ENCODE measurements at regions not wholly inside any gene's neighbourhood (a gene's known extent, or its start where the extent isn't known, plus 50 kb on each side); places are given as distances from the start of the nearest gene placed in this dataset.

GRCh38 chr3:64873400-64873799, 185.6 kb upstream of the ADAMTS9 start (continued):
- TF ChIP-seq REST (IDR thresholded peaks at IDR 0.05; ENCODE audit: low read depth) = no peak

GRCh38 chr3:64872345-64872744, 184.5 kb upstream of the ADAMTS9 start:
- Histone ChIP-seq H3K27me3 (ENCODE audit: insufficient read depth, low read length) (0 out of 2 replicates have a peak, but pooled peaks cover 7% of the 10 kb centered on the region), H3K4me1 (ENCODE audit: control insufficient read depth in 1 of 2, insufficient read depth in 2 of 2, low read length in 2 of 2) (no peaks in the 10 kb centered on the region), H3K9me2 (ENCODE audit: insufficient read depth) (no peaks in the 10 kb centered on the region), H3K27ac (ENCODE audit: low read depth, low read length) (no peak overlapping the region), H3K4me2 (ENCODE audit: low read length) (no peak overlapping the region), H2AFZ (ENCODE audit: low read depth, low read length, poor library complexity, severe bottlenecking) (no peak overlapping the region), H4K20me1 (ENCODE audit: insufficient read depth) (no peaks in the 10 kb centered on the region), H3K36me3 (ENCODE audit: control insufficient read depth in 1 of 2, insufficient read depth in 2 of 2, low read length in 2 of 2) (no peaks in the 10 kb centered on the region), H3K79me2 (ENCODE audit: insufficient read depth, low read length) (no peaks in the 10 kb centered on the region), H3K9me3 (ENCODE audit: control insufficient read depth in 1 of 2, insufficient read depth in 1 of 2, low read depth in 1 of 2, low read length in 2 of 2) (no peaks in the 10 kb centered on the region), H3K4me3 (replicated peaks in 1 of 2; ENCODE audit: low read depth in 1 of 2, low read length in 2 of 2) (no peak overlapping the region), H3K9ac (ENCODE audit: low read length) (no peak overlapping the region)
- POLR2A ChIA-PET = no interaction called here
- intact Hi-C loops (cut with micrococcal nuclease) = no loop called here
- no TSS peak for BruUV-seq (replicated peaks)
- RAD21 ChIA-PET (ENCODE audit: low non-redundant PET in 1 of 2, low total read pairs in 2 of 2, uncharacterized antibody in 2 of 2, unreplicated experiment in 2 of 2) = no interaction called here
- CTCF ChIA-PET = no interaction called here
- ATAC-seq = no peak
- TF ChIP-seq SRF (IDR thresholded peaks at IDR 0.05; ENCODE audit: low read depth) (no peak), RAD21 (IDR thresholded peaks at IDR 0.05; ENCODE audit: low read depth) (no peak), ZBTB33 (IDR thresholded peaks at IDR 0.05; ENCODE audit: extremely low read depth, insufficient replicate concordance, low read length) (no peak), ATF3 (IDR thresholded peaks at IDR 0.05) (no peak), YY1 (IDR thresholded peaks at IDR 0.05; ENCODE audit: extremely low read depth, insufficient replicate concordance, low read depth, low read length) (no peak), CEBPB (IDR thresholded peaks at IDR 0.05; ENCODE audit: low read depth) (no peak), SP1 (IDR thresholded peaks at IDR 0.05; ENCODE audit: low read depth) (no peak), JUND (IDR thresholded peaks at IDR 0.05) (no peak), POLR2AphosphoS5 (IDR thresholded peaks at IDR 0.05; ENCODE audit: low read depth, low read length) (no peak), ELF1 (IDR thresholded peaks at IDR 0.05; ENCODE audit: borderline replicate concordance, low read depth) (no peak), FOSL1 (IDR thresholded peaks at IDR 0.05; ENCODE audit: low read depth) (no peak), CTCF (IDR thresholded peaks at IDR 0.05 in 2 of 3, conservative IDR thresholded peaks at IDR 0.05 in 1 of 3; ENCODE audit: borderline replicate concordance in 1 of 3, insufficient read depth in 1 of 3, low read depth in 2 of 3, low read length in 2 of 3) (no peak)
- no peak for DNase-seq (ENCODE audit: low read depth, low spot score)
